ENCODE measurements at regions not wholly inside any gene's neighbourhood (a gene's known extent, or its start where the extent isn't known, plus 50 kb on each side); places are given as distances from the start of the nearest gene placed in this dataset.
"Not testable (repeated sequence)": the region's sequence is repeated elsewhere in the genome, so short reads cannot be mapped to it uniquely, and the experiment has no call there.

- TF ChIP-seq CTCF (IDR thresholded peaks at IDR 0.05); POLR2AphosphoS5 (IDR thresholded peaks at IDR 0.05; ENCODE audit: low read depth, low read length); REST (IDR thresholded peaks at IDR 0.05; ENCODE audit: insufficient read depth in 1 of 2, low read depth in 2 of 2, low read length in 1 of 2): not testable (repeated sequence)
Measured at GRCh38 chr13:22965011-22965857, 215.5 kb upstream of the SGCG start.
